Keratinocyte (primary cell): ENCODE measurements at regions not wholly inside any gene's neighbourhood (a gene's known extent, or its start where the extent isn't known, plus 50 kb on each side); places are given as distances from the start of the nearest gene placed in this dataset.

Source experiments
- EZH2 ChIP-seq: IDR thresholded peaks from one replicate; pipeline ENCODE4 v1.6.1; 2012; ENCODE audit warnings: inconsistent platforms, mild to moderate bottlenecking, low read length, moderate library complexity
- TF ChIP-seq, protein P1 (sequence below), 3 experiments: IDR thresholded peaks in 1 of 3; conservative IDR thresholded peaks in 1 of 3; optimal IDR thresholded peaks in 1 of 3; 2 replicates in 2 of 3; 3 replicates in 1 of 3; pipeline versions ENCODE3 to v1.5.1; 2011; ENCODE audit warnings: low read length in 3 of 3, mild to moderate bottlenecking in 3 of 3, moderate library complexity in 2 of 3, control low read depth in 1 of 3, inconsistent platforms in 1 of 3; ENCODE audit not compliant: insufficient read depth in 2 of 3; ENCODE audit errors: extremely low read depth in 1 of 3

- TF ChIP-seq, protein P1, sequence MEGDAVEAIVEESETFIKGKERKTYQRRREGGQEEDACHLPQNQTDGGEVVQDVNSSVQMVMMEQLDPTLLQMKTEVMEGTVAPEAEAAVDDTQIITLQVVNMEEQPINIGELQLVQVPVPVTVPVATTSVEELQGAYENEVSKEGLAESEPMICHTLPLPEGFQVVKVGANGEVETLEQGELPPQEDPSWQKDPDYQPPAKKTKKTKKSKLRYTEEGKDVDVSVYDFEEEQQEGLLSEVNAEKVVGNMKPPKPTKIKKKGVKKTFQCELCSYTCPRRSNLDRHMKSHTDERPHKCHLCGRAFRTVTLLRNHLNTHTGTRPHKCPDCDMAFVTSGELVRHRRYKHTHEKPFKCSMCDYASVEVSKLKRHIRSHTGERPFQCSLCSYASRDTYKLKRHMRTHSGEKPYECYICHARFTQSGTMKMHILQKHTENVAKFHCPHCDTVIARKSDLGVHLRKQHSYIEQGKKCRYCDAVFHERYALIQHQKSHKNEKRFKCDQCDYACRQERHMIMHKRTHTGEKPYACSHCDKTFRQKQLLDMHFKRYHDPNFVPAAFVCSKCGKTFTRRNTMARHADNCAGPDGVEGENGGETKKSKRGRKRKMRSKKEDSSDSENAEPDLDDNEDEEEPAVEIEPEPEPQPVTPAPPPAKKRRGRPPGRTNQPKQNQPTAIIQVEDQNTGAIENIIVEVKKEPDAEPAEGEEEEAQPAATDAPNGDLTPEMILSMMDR (optimal IDR thresholded peaks at IDR 0.05 in 1 of 3, IDR thresholded peaks at IDR 0.05 in 1 of 3, conservative IDR thresholded peaks at IDR 0.05 in 1 of 3; ENCODE audit: extremely low read depth in 1 of 3, insufficient read depth in 2 of 3, low read length in 3 of 3) = no peak
- TF ChIP-seq EZH2 = no peak
Measured at GRCh38 chr13:58566176-58566575, 934.6 kb downstream of the PCDH17 start.
